ENCODE measurements at regions not wholly inside any gene's neighbourhood (a gene's known extent, or its start where the extent isn't known, plus 50 kb on each side); places are given as distances from the start of the nearest gene placed in this dataset.

DNA sequence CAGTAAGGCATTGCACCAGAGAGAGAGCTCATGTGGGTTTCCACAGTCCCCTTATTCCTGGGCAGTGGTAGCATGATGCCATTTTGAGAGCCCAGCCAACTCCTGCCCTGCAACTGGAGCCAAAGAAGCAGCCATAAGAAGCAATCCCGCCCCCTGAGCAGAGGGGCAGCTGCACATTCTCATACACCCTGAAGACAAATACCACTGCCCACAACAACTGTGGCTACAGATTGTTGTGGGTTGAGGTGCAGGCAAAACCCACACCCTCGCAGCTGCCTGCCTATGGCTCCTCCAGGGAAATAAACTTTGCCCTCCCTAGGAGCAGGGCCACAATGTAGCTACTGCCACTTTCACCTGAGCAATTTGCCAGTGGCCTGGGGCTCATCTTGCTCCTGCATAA lies 219.4 kb upstream of the NRXN1 start:
- Histone ChIP-seq H3K4me3 (ENCODE audit: low read length in 3 of 3) (no peak overlapping the region), H3K27ac (ENCODE audit: low read depth, low read length) (no peak overlapping the region), H3K9me3 (ENCODE audit: control insufficient read depth in 3 of 3, low read length in 3 of 3) (peaks cover 0 to 4% (median 0%) of the 10 kb centered on the region in 3 donors)

DNA sequence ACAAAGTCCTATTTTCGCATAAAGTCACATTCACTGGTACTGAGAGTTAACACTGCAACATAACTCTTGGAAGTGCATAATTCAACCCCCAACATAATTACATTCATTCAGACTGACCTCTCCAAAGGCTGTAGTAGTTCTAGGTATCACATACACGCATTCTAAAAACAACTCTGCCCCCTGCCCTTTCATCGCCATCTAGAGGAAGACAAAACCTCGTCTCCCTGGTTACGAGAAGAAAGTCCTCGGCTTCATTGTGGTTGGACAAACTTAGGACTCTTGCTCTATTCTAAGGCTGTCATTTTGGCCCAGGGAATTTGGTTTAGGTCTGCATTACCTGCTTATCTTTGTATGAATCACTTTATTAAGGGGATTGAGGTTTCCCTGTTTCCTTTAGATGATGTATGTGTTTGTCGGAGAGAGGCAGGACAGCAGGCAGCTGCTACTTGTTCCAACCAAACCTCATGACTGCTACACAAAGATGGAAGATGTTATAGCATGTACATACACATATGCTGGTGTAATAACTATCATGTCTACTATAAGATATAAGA lies 215.4 kb upstream of the NRXN1 start:
- H3K9ac ChIP-seq (ENCODE audit: low read depth in 1 of 3, low read length in 3 of 3): no peak overlapping the region
- no peaks in the 10 kb centered on the region for H3K4me1 ChIP-seq (ENCODE audit: control insufficient read depth in 3 of 3, insufficient read depth in 3 of 3, low read length in 3 of 3)

More for the DNA sequence above, 219.4 kb upstream of the NRXN1 start:
- Histone ChIP-seq H3K4me1 (ENCODE audit: control insufficient read depth in 3 of 3, insufficient read depth in 3 of 3, low read length in 3 of 3) (no peaks in the 10 kb centered on the region), H3K9ac (ENCODE audit: low read depth in 1 of 3, low read length in 3 of 3) (no peak overlapping the region), H3K36me3 (ENCODE audit: control insufficient read depth in 3 of 3, insufficient read depth in 3 of 3, low read length in 3 of 3) (no peaks in the 10 kb centered on the region), H3K27me3 (ENCODE audit: control insufficient read depth in 3 of 3, insufficient read depth in 3 of 3, low read length in 3 of 3) (no peaks in the 10 kb centered on the region)

GRCh38 chr2:51243892-51244535 lies 212.1 kb upstream of the NRXN1 start:
- H3K36me3 ChIP-seq (ENCODE audit: control insufficient read depth in 3 of 3, insufficient read depth in 3 of 3, low read length in 3 of 3): no peaks in the 10 kb centered on the region
- no peaks in the 10 kb centered on the region for H3K4me1 ChIP-seq (ENCODE audit: control insufficient read depth in 3 of 3, insufficient read depth in 3 of 3, low read length in 3 of 3)
- no peak overlapping the region for H3K27ac ChIP-seq (ENCODE audit: low read depth, low read length)
- no peaks in the 10 kb centered on the region for H3K27me3 ChIP-seq (ENCODE audit: control insufficient read depth in 3 of 3, insufficient read depth in 3 of 3, low read length in 3 of 3)
- no peaks in the 10 kb centered on the region for H3K9me3 ChIP-seq (ENCODE audit: control insufficient read depth in 3 of 3, low read length in 3 of 3)
- H3K9ac ChIP-seq (ENCODE audit: low read depth in 1 of 3, low read length in 3 of 3): no peak overlapping the region
- H3K4me3 ChIP-seq (ENCODE audit: low read length in 3 of 3): no peak overlapping the region

More for the DNA sequence above, 215.4 kb upstream of the NRXN1 start:
- Histone ChIP-seq H3K4me3 (ENCODE audit: low read length in 3 of 3) (no peak overlapping the region), H3K36me3 (ENCODE audit: control insufficient read depth in 3 of 3, insufficient read depth in 3 of 3, low read length in 3 of 3) (no peaks in the 10 kb centered on the region), H3K9me3 (ENCODE audit: control insufficient read depth in 3 of 3, low read length in 3 of 3) (peaks cover 0 to 4% (median 0%) of the 10 kb centered on the region in 3 donors), H3K27me3 (ENCODE audit: control insufficient read depth in 3 of 3, insufficient read depth in 3 of 3, low read length in 3 of 3) (no peaks in the 10 kb centered on the region), H3K27ac (ENCODE audit: low read depth, low read length) (no peak overlapping the region)

GRCh38 chr2:51237626-51238271 lies 205.8 kb upstream of the NRXN1 start:
- Histone ChIP-seq H3K27ac (ENCODE audit: low read depth, low read length) (no peak overlapping the region), H3K4me3 (ENCODE audit: low read length in 3 of 3) (no peak overlapping the region), H3K9me3 (ENCODE audit: control insufficient read depth in 3 of 3, low read length in 3 of 3) (no peaks in the 10 kb centered on the region), H3K9ac (ENCODE audit: low read depth in 1 of 3, low read length in 3 of 3) (no peak overlapping the region), H3K27me3 (ENCODE audit: control insufficient read depth in 3 of 3, insufficient read depth in 3 of 3, low read length in 3 of 3) (no peaks in the 10 kb centered on the region), H3K4me1 (ENCODE audit: control insufficient read depth in 3 of 3, insufficient read depth in 3 of 3, low read length in 3 of 3) (no peaks in the 10 kb centered on the region), H3K36me3 (ENCODE audit: control insufficient read depth in 3 of 3, insufficient read depth in 3 of 3, low read length in 3 of 3) (no peaks in the 10 kb centered on the region)

GRCh38 chr2:51232027-51232426 lies 200.1 kb upstream of the NRXN1 start:
- no peaks in the 10 kb centered on the region for H3K27me3 ChIP-seq (ENCODE audit: control insufficient read depth in 3 of 3, insufficient read depth in 3 of 3, low read length in 3 of 3)
- H3K36me3 ChIP-seq (ENCODE audit: control insufficient read depth in 3 of 3, insufficient read depth in 3 of 3, low read length in 3 of 3): no peaks in the 10 kb centered on the region
- no peak overlapping the region for H3K4me3 ChIP-seq (ENCODE audit: low read length in 3 of 3)
- no peaks in the 10 kb centered on the region for H3K4me1 ChIP-seq (ENCODE audit: control insufficient read depth in 3 of 3, insufficient read depth in 3 of 3, low read length in 3 of 3)
- H3K27ac ChIP-seq (ENCODE audit: low read depth, low read length): no peak overlapping the region
- no peak overlapping the region for H3K9ac ChIP-seq (ENCODE audit: low read depth in 1 of 3, low read length in 3 of 3)
- H3K9me3 ChIP-seq (ENCODE audit: control insufficient read depth in 3 of 3, low read length in 3 of 3): no peaks in the 10 kb centered on the region

- no peak overlapping the region for H3K9ac ChIP-seq (ENCODE audit: low read depth in 1 of 3, low read length in 3 of 3)
- no peak overlapping the region for H3K27ac ChIP-seq (ENCODE audit: low read depth, low read length)
- H3K36me3 ChIP-seq (ENCODE audit: control insufficient read depth in 3 of 3, insufficient read depth in 3 of 3, low read length in 3 of 3): no peaks in the 10 kb centered on the region
- H3K27me3 ChIP-seq (ENCODE audit: control insufficient read depth in 3 of 3, insufficient read depth in 3 of 3, low read length in 3 of 3): no peaks in the 10 kb centered on the region
- H3K4me1 ChIP-seq (ENCODE audit: control insufficient read depth in 3 of 3, insufficient read depth in 3 of 3, low read length in 3 of 3): no peaks in the 10 kb centered on the region
- H3K4me3 ChIP-seq (ENCODE audit: low read length in 3 of 3): no peak overlapping the region
- H3K9me3 ChIP-seq (ENCODE audit: control insufficient read depth in 3 of 3, low read length in 3 of 3): no peaks in the 10 kb centered on the region
Observed at GRCh38 chr2:51231071-51231470, 199.1 kb upstream of the NRXN1 start.

GRCh38 chr2:51225377-51225776 lies 193.4 kb upstream of the NRXN1 start:
- H3K9ac ChIP-seq (ENCODE audit: low read depth in 1 of 3, low read length in 3 of 3): no peak overlapping the region
- H3K4me3 ChIP-seq (ENCODE audit: low read length in 3 of 3): no peak overlapping the region
- H3K27me3 ChIP-seq (ENCODE audit: control insufficient read depth in 3 of 3, insufficient read depth in 3 of 3, low read length in 3 of 3): no peaks in the 10 kb centered on the region
- H3K27ac ChIP-seq (ENCODE audit: low read depth, low read length): no peak overlapping the region
- H3K4me1 ChIP-seq (ENCODE audit: control insufficient read depth in 3 of 3, insufficient read depth in 3 of 3, low read length in 3 of 3): no peaks in the 10 kb centered on the region
- H3K9me3 ChIP-seq (ENCODE audit: control insufficient read depth in 3 of 3, low read length in 3 of 3): no peaks in the 10 kb centered on the region
- no peaks in the 10 kb centered on the region for H3K36me3 ChIP-seq (ENCODE audit: control insufficient read depth in 3 of 3, insufficient read depth in 3 of 3, low read length in 3 of 3)

DNA sequence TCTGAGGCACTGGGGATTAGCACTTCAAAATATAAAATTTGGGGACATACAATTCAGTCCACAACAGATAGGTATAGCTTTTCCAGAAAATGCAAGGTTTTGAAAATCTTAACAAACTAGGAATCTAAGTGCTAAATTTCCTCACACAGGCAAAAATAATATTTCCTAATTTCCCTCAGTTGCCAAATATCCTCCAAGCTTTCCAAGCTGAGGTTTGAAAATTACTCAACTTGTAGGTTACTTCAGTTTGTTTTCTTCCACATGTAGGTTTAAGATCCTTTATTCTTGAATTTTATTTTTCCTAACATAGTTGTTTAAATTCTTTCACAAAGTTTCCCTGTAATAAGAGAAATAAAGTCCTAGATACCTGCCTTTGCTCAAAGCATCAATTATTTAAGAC lies 192.9 kb upstream of the NRXN1 start:
- no peaks in the 10 kb centered on the region for H3K36me3 ChIP-seq (ENCODE audit: control insufficient read depth in 3 of 3, insufficient read depth in 3 of 3, low read length in 3 of 3)
- H3K27ac ChIP-seq (ENCODE audit: low read depth, low read length): no peak overlapping the region
- H3K9me3 ChIP-seq (ENCODE audit: control insufficient read depth in 3 of 3, low read length in 3 of 3): no peaks in the 10 kb centered on the region
- H3K27me3 ChIP-seq (ENCODE audit: control insufficient read depth in 3 of 3, insufficient read depth in 3 of 3, low read length in 3 of 3): no peaks in the 10 kb centered on the region
- H3K9ac ChIP-seq (ENCODE audit: low read depth in 1 of 3, low read length in 3 of 3): no peak overlapping the region
- H3K4me3 ChIP-seq (ENCODE audit: low read length in 3 of 3): no peak overlapping the region
- H3K4me1 ChIP-seq (ENCODE audit: control insufficient read depth in 3 of 3, insufficient read depth in 3 of 3, low read length in 3 of 3): no peaks in the 10 kb centered on the region

- Histone ChIP-seq H3K4me3 (ENCODE audit: low read length in 3 of 3) (no peak overlapping the region), H3K9ac (ENCODE audit: low read depth in 1 of 3, low read length in 3 of 3) (no peak overlapping the region), H3K27me3 (ENCODE audit: control insufficient read depth in 3 of 3, insufficient read depth in 3 of 3, low read length in 3 of 3) (no peaks in the 10 kb centered on the region), H3K27ac (ENCODE audit: low read depth, low read length) (no peak overlapping the region), H3K4me1 (ENCODE audit: control insufficient read depth in 3 of 3, insufficient read depth in 3 of 3, low read length in 3 of 3) (no peaks in the 10 kb centered on the region), H3K36me3 (ENCODE audit: control insufficient read depth in 3 of 3, insufficient read depth in 3 of 3, low read length in 3 of 3) (no peaks in the 10 kb centered on the region), H3K9me3 (ENCODE audit: control insufficient read depth in 3 of 3, low read length in 3 of 3) (no peaks in the 10 kb centered on the region)
Observed at GRCh38 chr2:51222106-51222505, 190.2 kb upstream of the NRXN1 start.

DNA sequence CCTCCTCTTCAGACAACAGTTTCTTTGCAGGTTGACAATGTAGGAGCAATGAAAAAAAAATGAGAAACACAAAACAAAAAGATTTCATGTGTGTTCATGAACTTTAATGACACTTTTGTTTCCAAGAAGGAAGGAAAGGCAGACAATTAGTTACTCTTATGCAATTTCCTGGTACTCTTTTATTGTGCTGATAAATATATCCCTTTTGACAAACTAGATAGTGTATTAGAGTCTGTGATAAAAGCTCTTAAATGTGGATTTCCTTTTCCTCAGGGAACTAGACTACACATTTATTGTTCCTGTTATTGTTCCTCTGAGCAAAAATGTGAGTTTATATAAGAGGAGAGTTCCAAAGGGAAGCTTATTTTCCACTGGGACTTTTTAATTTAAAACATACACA lies 188.7 kb upstream of the NRXN1 start:
- Histone ChIP-seq H3K4me1 (ENCODE audit: control insufficient read depth in 3 of 3, insufficient read depth in 3 of 3, low read length in 3 of 3) (no peaks in the 10 kb centered on the region), H3K9ac (ENCODE audit: low read depth in 1 of 3, low read length in 3 of 3) (no peak overlapping the region), H3K27ac (ENCODE audit: low read depth, low read length) (no peak overlapping the region), H3K27me3 (ENCODE audit: control insufficient read depth in 3 of 3, insufficient read depth in 3 of 3, low read length in 3 of 3) (no peaks in the 10 kb centered on the region), H3K9me3 (ENCODE audit: control insufficient read depth in 3 of 3, low read length in 3 of 3) (no peaks in the 10 kb centered on the region), H3K36me3 (ENCODE audit: control insufficient read depth in 3 of 3, insufficient read depth in 3 of 3, low read length in 3 of 3) (no peaks in the 10 kb centered on the region), H3K4me3 (ENCODE audit: low read length in 3 of 3) (no peak overlapping the region)
